ENCODE measurements at regions not wholly inside any gene's neighbourhood (a gene's known extent, or its start where the extent isn't known, plus 50 kb on each side); places are given as distances from the start of the nearest gene placed in this dataset.
A peak's percentile ranks its signal among the peaks of the same experiment; 100 is the strongest.

DNA sequence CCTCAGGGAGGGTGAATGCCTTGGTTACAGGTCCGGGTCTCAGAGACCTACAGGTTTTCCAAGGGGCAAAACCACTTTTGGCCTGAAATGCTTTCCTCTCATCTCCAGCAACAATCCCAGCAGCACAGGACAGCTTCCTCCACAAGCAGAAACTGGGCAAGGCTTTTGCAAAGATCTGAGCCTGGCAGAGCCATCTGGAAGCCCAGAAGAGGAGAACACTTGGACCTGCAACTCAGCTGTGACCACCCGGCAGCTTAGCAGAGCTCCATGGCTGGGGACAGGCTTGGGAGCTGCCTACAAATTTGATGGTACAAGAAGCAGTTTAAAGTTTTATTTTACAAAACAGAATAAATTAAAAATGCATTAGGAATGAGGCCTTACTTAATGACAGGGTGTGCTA is 90.0 kb upstream of the KCND3 start:
- Histone ChIP-seq H3K27me3 (ENCODE audit: control insufficient read depth, insufficient read depth, low read length) (no peaks in the 10 kb centered on the region), H3K36me3 (ENCODE audit: control insufficient read depth, insufficient read depth, low read length) (no peaks in the 10 kb centered on the region), H2AFZ (ENCODE audit: low read length) (no peak overlapping the region), H3K9ac (ENCODE audit: insufficient read depth, low read length) (no peak overlapping the region), H4K20me1 (ENCODE audit: control insufficient read depth, extremely low read depth, insufficient read depth, low read length) (no peaks in the 10 kb centered on the region), H3K4me1 (ENCODE audit: control insufficient read depth, extremely low read depth, insufficient read depth, low read length) (no peaks in the 10 kb centered on the region), H3K9me3 (ENCODE audit: control insufficient read depth, insufficient read depth, low read depth, low read length) (no peaks in the 10 kb centered on the region), H3K27ac (ENCODE audit: insufficient read depth, low read length) (no peak overlapping the region), H3K79me2 (ENCODE audit: control insufficient read depth, insufficient read depth, low read length) (no peaks in the 10 kb centered on the region), H3K4me2 (ENCODE audit: extremely low read depth, insufficient read depth, low read length) (no peak overlapping the region), H3K4me3 (replicated peaks in 1 of 4; ENCODE audit: control extremely low read depth in 1 of 4, insufficient read depth in 1 of 4, low read depth in 3 of 4, low read length in 4 of 4) (no peak overlapping the region)
- DNase-seq (ENCODE audit: low read depth in 2 of 2): no peak
- TF ChIP-seq EZH2 (IDR thresholded peaks at IDR 0.05; ENCODE audit: low read length, missing control alignments): no peak
- TF ChIP-seq, protein P1, sequence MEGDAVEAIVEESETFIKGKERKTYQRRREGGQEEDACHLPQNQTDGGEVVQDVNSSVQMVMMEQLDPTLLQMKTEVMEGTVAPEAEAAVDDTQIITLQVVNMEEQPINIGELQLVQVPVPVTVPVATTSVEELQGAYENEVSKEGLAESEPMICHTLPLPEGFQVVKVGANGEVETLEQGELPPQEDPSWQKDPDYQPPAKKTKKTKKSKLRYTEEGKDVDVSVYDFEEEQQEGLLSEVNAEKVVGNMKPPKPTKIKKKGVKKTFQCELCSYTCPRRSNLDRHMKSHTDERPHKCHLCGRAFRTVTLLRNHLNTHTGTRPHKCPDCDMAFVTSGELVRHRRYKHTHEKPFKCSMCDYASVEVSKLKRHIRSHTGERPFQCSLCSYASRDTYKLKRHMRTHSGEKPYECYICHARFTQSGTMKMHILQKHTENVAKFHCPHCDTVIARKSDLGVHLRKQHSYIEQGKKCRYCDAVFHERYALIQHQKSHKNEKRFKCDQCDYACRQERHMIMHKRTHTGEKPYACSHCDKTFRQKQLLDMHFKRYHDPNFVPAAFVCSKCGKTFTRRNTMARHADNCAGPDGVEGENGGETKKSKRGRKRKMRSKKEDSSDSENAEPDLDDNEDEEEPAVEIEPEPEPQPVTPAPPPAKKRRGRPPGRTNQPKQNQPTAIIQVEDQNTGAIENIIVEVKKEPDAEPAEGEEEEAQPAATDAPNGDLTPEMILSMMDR (conservative IDR thresholded peaks at IDR 0.05 in 1 of 2, IDR thresholded peaks at IDR 0.05 in 1 of 2; ENCODE audit: low read depth in 1 of 2, low read length in 2 of 2): no peak

DNA sequence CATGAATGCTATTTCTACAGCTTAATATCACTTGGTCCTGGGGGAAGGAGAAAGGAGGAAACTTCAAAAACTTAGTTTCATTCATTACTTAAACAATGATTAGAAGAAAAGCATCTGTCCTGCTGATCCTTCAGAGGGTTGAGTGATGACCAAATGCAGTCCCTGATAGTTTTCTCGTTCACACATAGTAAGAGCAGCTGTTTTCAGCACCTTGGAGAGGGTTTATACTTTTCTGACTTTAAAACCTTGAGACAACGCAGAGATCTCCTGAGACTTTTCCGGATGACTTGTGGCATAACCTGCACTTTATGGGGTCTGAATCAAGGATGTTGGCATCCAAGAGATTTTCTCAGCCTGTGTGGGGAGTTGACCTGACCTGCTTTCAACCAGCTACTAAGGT is 94.0 kb upstream of the KCND3 start:
- no peaks in the 10 kb centered on the region for H4K20me1 ChIP-seq (ENCODE audit: control insufficient read depth, extremely low read depth, insufficient read depth, low read length)
- H3K27ac ChIP-seq (ENCODE audit: insufficient read depth, low read length): no peak overlapping the region
- DNase-seq (ENCODE audit: low read depth in 2 of 2): peak; percentile 1 to 5
- no peaks in the 10 kb centered on the region for H3K36me3 ChIP-seq (ENCODE audit: control insufficient read depth, insufficient read depth, low read length)
- H3K79me2 ChIP-seq (ENCODE audit: control insufficient read depth, insufficient read depth, low read length): no peaks in the 10 kb centered on the region
- H3K9ac ChIP-seq (ENCODE audit: insufficient read depth, low read length): no peak overlapping the region
- no peak overlapping the region for H2AFZ ChIP-seq (ENCODE audit: low read length)
- H3K27me3 ChIP-seq (ENCODE audit: control insufficient read depth, insufficient read depth, low read length): no peaks in the 10 kb centered on the region
- H3K4me1 ChIP-seq (ENCODE audit: control insufficient read depth, extremely low read depth, insufficient read depth, low read length): no peaks in the 10 kb centered on the region
- no peaks in the 10 kb centered on the region for H3K9me3 ChIP-seq (ENCODE audit: control insufficient read depth, insufficient read depth, low read depth, low read length)
- TF ChIP-seq EZH2 (IDR thresholded peaks at IDR 0.05; ENCODE audit: low read length, missing control alignments): no peak
- TF ChIP-seq, protein P1 (conservative IDR thresholded peaks at IDR 0.05 in 1 of 2, IDR thresholded peaks at IDR 0.05 in 1 of 2; ENCODE audit: low read depth in 1 of 2, low read length in 2 of 2): no peak
- no peak overlapping the region for H3K4me3 ChIP-seq (replicated peaks in 1 of 4; ENCODE audit: control extremely low read depth in 1 of 4, insufficient read depth in 1 of 4, low read depth in 3 of 4, low read length in 4 of 4)
- no peak overlapping the region for H3K4me2 ChIP-seq (ENCODE audit: extremely low read depth, insufficient read depth, low read length)

DNA sequence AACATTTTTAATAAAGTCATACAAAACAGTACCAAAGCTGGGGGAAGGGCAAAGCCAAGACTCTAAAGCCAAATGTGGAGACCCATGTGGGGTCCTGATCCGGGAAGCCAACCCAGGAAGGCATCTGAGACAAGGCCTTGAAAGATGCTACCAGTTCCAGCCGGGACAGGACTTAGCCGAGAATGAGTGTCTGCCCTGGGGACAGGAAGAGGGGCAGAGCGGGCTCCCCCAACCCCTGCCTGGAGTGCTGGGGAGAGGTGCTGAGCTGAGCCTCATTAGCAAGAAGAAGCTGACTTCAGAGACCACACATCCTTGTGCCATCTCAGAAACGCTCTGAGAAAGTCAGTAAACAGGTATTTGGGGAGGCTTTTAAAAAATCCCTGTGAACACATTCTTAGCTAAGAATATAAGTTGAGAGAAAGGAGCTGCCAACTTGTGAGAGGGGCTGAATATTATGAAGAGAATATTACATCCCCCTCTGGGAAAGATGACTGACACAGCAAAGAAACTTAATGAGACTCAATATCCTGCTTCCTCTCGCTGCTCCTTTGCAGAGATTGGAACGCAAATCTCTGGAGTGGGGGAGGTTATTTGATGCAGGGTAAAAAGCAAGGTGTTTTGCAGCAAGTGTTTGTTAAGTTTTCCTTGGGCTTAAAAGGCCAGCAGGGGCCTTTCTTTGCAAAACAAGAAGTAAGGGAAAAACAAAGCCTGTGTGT is 103.3 kb upstream of the KCND3 start:
- Histone ChIP-seq H3K36me3 (ENCODE audit: control insufficient read depth, insufficient read depth, low read length) (no peaks in the 10 kb centered on the region), H3K9me3 (ENCODE audit: control insufficient read depth, insufficient read depth, low read depth, low read length) (no peaks in the 10 kb centered on the region), H3K4me1 (ENCODE audit: control insufficient read depth, extremely low read depth, insufficient read depth, low read length) (no peaks in the 10 kb centered on the region), H3K27me3 (ENCODE audit: control insufficient read depth, insufficient read depth, low read length) (no peaks in the 10 kb centered on the region), H3K4me3 (replicated peaks in 1 of 4; ENCODE audit: control extremely low read depth in 1 of 4, insufficient read depth in 1 of 4, low read depth in 3 of 4, low read length in 4 of 4) (no peak overlapping the region), H3K27ac (ENCODE audit: insufficient read depth, low read length) (no peak overlapping the region), H4K20me1 (ENCODE audit: control insufficient read depth, extremely low read depth, insufficient read depth, low read length) (no peaks in the 10 kb centered on the region), H3K79me2 (ENCODE audit: control insufficient read depth, insufficient read depth, low read length) (no peaks in the 10 kb centered on the region), H3K4me2 (ENCODE audit: extremely low read depth, insufficient read depth, low read length) (no peak overlapping the region), H3K9ac (ENCODE audit: insufficient read depth, low read length) (no peak overlapping the region), H2AFZ (ENCODE audit: low read length) (no peak overlapping the region)
- TF ChIP-seq EZH2 (IDR thresholded peaks at IDR 0.05; ENCODE audit: low read length, missing control alignments): no peak
- TF ChIP-seq, protein P1 (conservative IDR thresholded peaks at IDR 0.05 in 1 of 2, IDR thresholded peaks at IDR 0.05 in 1 of 2; ENCODE audit: low read depth in 1 of 2, low read length in 2 of 2): no peak
- DNase-seq (ENCODE audit: low read depth in 2 of 2): no peak

Data from fibroblast of lung (primary cell).